ENCODE measurements at regions not wholly inside any gene's neighbourhood (a gene's known extent, or its start where the extent isn't known, plus 50 kb on each side); places are given as distances from the start of the nearest gene placed in this dataset.
"Not testable (repeated sequence)": the region's sequence is repeated elsewhere in the genome, so short reads cannot be mapped to it uniquely, and the experiment has no call there.

GRCh38 chr3:87442470-87442869 lies 166.1 kb upstream of the POU1F1 start:
- H3K27ac ChIP-seq: no peak overlapping the region
- no peaks in the 10 kb centered on the region for H3K36me3 ChIP-seq
- H3K4me3 ChIP-seq: no peak overlapping the region
- DNase-seq: no peak
- H3K9me3 ChIP-seq: no peaks in the 10 kb centered on the region
- intact Hi-C loops (cut with DNase I; ENCODE audit: low total_unique reads): no loop called here
- no peaks in the 10 kb centered on the region for H3K4me1 ChIP-seq
- TF ChIP-seq POLR2A (IDR thresholded peaks at IDR 0.05): no peak
- TF ChIP-seq, protein P1, sequence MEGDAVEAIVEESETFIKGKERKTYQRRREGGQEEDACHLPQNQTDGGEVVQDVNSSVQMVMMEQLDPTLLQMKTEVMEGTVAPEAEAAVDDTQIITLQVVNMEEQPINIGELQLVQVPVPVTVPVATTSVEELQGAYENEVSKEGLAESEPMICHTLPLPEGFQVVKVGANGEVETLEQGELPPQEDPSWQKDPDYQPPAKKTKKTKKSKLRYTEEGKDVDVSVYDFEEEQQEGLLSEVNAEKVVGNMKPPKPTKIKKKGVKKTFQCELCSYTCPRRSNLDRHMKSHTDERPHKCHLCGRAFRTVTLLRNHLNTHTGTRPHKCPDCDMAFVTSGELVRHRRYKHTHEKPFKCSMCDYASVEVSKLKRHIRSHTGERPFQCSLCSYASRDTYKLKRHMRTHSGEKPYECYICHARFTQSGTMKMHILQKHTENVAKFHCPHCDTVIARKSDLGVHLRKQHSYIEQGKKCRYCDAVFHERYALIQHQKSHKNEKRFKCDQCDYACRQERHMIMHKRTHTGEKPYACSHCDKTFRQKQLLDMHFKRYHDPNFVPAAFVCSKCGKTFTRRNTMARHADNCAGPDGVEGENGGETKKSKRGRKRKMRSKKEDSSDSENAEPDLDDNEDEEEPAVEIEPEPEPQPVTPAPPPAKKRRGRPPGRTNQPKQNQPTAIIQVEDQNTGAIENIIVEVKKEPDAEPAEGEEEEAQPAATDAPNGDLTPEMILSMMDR (IDR thresholded peaks at IDR 0.05): no peak
- H3K27me3 ChIP-seq: no peaks in the 10 kb centered on the region

GRCh38 chr3:87437765-87438164 lies 161.4 kb upstream of the POU1F1 start:
- H3K4me1 ChIP-seq: no peaks in the 10 kb centered on the region
- intact Hi-C loops (cut with DNase I; ENCODE audit: low total_unique reads): no loop called here
- H3K27me3 ChIP-seq: no peaks in the 10 kb centered on the region
- H3K4me3 ChIP-seq: no peak overlapping the region
- no peaks in the 10 kb centered on the region for H3K36me3 ChIP-seq
- no peaks in the 10 kb centered on the region for H3K9me3 ChIP-seq
- H3K27ac ChIP-seq: no peak overlapping the region
- TF ChIP-seq, protein P1 (IDR thresholded peaks at IDR 0.05): no peak
- TF ChIP-seq POLR2A (IDR thresholded peaks at IDR 0.05): no peak
- DNase-seq: no peak

- Histone ChIP-seq H3K27ac (no peak overlapping the region), H3K9me3 (no peaks in the 10 kb centered on the region), H3K4me3 (no peak overlapping the region), H3K4me1 (no peaks in the 10 kb centered on the region), H3K36me3 (no peaks in the 10 kb centered on the region), H3K27me3 (no peaks in the 10 kb centered on the region)
- no peak for TF ChIP-seq POLR2A (IDR thresholded peaks at IDR 0.05)
- TF ChIP-seq, protein P1 (IDR thresholded peaks at IDR 0.05): no peak
- no peak for DNase-seq
- intact Hi-C loops (cut with DNase I; ENCODE audit: low total_unique reads): no loop called here
These were observed 160.6 kb upstream of the POU1F1 start for GRCh38 chr3:87436781-87437543.

GRCh38 chr3:87435926-87436620 lies 159.7 kb upstream of the POU1F1 start:
- intact Hi-C loops (cut with DNase I; ENCODE audit: low total_unique reads): no loop called here
- Histone ChIP-seq H3K27ac (no peak overlapping the region), H3K27me3 (no peaks in the 10 kb centered on the region)

GRCh38 chr3:87433445-87433844 lies 157.1 kb upstream of the POU1F1 start:
- H3K27me3 ChIP-seq; intact Hi-C loops (cut with DNase I; ENCODE audit: low total_unique reads); H3K4me3 ChIP-seq; H3K36me3 ChIP-seq; H3K27ac ChIP-seq; H3K4me1 ChIP-seq; H3K9me3 ChIP-seq; DNase-seq: not testable (repeated sequence)

More at GRCh38 chr3:87435926-87436620, 159.7 kb upstream of the POU1F1 start:
- no peaks in the 10 kb centered on the region for H3K4me1 ChIP-seq
- H3K9me3 ChIP-seq: no peaks in the 10 kb centered on the region
- no peak for DNase-seq
- no peaks in the 10 kb centered on the region for H3K36me3 ChIP-seq
- no peak for TF ChIP-seq POLR2A (IDR thresholded peaks at IDR 0.05)
- TF ChIP-seq, protein P1 (IDR thresholded peaks at IDR 0.05): no peak
- no peak overlapping the region for H3K4me3 ChIP-seq
